ENCODE measurements at regions not wholly inside any gene's neighbourhood (a gene's known extent, or its start where the extent isn't known, plus 50 kb on each side); places are given as distances from the start of the nearest gene placed in this dataset.

DNA sequence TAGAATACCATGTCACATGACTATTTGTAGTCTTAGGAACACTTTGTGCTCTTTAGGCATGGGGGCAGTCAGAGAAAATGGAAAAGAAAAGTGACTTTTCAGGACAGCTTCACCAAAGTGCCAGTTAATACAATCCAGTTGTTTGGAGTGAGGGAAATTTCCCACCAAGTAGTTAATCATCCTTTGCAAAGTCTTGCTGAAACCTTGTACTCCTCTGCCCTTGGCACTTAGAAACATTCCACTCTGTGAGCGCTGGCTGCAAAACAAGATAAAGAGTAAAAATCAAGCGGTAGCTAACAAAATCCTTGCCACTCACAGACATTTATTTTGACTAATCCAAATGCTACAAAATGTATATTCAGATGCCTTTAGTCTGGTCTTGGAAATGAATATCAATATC lies 229.2 kb upstream of the HSF2 start (continued):
- TF ChIP-seq, protein P1, sequence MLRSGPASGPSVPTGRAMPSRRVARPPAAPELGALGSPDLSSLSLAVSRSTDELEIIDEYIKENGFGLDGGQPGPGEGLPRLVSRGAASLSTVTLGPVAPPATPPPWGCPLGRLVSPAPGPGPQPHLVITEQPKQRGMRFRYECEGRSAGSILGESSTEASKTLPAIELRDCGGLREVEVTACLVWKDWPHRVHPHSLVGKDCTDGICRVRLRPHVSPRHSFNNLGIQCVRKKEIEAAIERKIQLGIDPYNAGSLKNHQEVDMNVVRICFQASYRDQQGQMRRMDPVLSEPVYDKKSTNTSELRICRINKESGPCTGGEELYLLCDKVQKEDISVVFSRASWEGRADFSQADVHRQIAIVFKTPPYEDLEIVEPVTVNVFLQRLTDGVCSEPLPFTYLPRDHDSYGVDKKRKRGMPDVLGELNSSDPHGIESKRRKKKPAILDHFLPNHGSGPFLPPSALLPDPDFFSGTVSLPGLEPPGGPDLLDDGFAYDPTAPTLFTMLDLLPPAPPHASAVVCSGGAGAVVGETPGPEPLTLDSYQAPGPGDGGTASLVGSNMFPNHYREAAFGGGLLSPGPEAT (IDR thresholded peaks at IDR 0.05; ENCODE audit: low read depth) = no peak
- TF ChIP-seq, protein P2, sequence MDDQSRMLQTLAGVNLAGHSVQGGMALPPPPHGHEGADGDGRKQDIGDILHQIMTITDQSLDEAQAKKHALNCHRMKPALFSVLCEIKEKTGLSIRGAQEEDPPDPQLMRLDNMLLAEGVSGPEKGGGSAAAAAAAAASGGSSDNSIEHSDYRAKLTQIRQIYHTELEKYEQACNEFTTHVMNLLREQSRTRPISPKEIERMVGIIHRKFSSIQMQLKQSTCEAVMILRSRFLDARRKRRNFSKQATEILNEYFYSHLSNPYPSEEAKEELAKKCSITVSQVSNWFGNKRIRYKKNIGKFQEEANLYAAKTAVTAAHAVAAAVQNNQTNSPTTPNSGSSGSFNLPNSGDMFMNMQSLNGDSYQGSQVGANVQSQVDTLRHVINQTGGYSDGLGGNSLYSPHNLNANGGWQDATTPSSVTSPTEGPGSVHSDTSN (IDR thresholded peaks at IDR 0.05; ENCODE audit: insufficient replicate concordance, low read depth, low read length) = no peak
- TF ChIP-seq SMAD1 (IDR thresholded peaks at IDR 0.05; ENCODE audit: low read depth, partially characterized antibody) = no peak
- TF ChIP-seq FOXM1 (IDR thresholded peaks at IDR 0.05; ENCODE audit: low read depth, low read length) = no peak
- no peak for TF ChIP-seq ZZZ3 (IDR thresholded peaks at IDR 0.05; ENCODE audit: control insufficient read depth, insufficient read length, low read depth)
- no peak for TF ChIP-seq SIX5 (IDR thresholded peaks at IDR 0.05; ENCODE audit: low read depth, low read length, severe bottlenecking)

DNA sequence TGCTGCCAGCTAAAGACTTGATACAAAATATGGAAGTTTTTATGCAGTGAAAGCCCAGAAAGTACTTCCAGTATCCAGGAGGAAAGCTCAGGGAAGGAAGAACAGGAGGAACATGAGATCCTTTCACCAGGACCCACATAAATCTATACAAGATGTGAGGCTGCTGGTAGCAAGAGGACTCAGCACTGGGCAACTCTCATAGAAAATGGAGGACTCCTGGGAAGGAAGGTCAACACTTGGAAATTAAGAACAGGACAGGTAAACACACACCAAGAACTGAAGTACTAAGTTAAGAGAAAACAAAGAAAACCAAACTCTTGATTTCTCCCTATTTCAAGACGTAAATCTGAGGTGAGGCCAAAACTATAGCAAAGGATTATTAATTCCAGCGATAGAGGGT lies 220.5 kb upstream of the HSF2 start:
- ChIA-PET SMC1A (ENCODE audit: uncharacterized antibody, unreplicated experiment) (no interaction called here), POLR2A (no interaction called here), RAD21 (ENCODE audit: unreplicated experiment) (no interaction called here), CTCF (no interaction called here)
- BruUV-seq (replicated peaks) = no TSS peak
- H4K20me1 ChIP-seq (ENCODE audit: control insufficient read depth, insufficient read depth) = no peaks in the 10 kb centered on the region
- no peaks in the 10 kb centered on the region for H3K27me3 ChIP-seq (replicated peaks in 1 of 2; ENCODE audit: control insufficient read depth in 2 of 2, insufficient read depth in 2 of 2, low read length in 1 of 2)
- H3K4me2 ChIP-seq (ENCODE audit: control insufficient read depth, insufficient read depth) = no peak overlapping the region
- H2AFZ ChIP-seq (ENCODE audit: control insufficient read depth, low read depth, low read length) = no peak overlapping the region
- no peaks in the 10 kb centered on the region for H3K4me1 ChIP-seq (ENCODE audit: control insufficient read depth, insufficient read depth, low read length)
- no peak overlapping the region for H3K4me3 ChIP-seq
- H3K36me3 ChIP-seq (ENCODE audit: control insufficient read depth in 2 of 2, insufficient read depth in 2 of 2, low read length in 1 of 2) = no peaks in the 10 kb centered on the region
- no peak for ATAC-seq
- no peaks in the 10 kb centered on the region for H3K9me3 ChIP-seq (replicated peaks; ENCODE audit: control insufficient read depth, insufficient read depth, low read length)
- no peak for DNase-seq (ENCODE audit: low read depth, low spot score)
- WGBS (ENCODE audit: insufficient coverage, insufficient replicate concordance, low lambda C conversion rate, missing lambda C conversion rate) = 8% methylated on average over 2 of the region's 2 CpGs
- no peaks in the 10 kb centered on the region for H3K79me2 ChIP-seq (ENCODE audit: control insufficient read depth, insufficient read depth, low read length)
- in situ Hi-C loops (cut with MboI) (no loop called here), intact Hi-C loops (cut with micrococcal nuclease; ENCODE audit: unreplicated experiment) (no loop called here)
- FAIRE-seq = no peak
- no peak overlapping the region for H3K9ac ChIP-seq (ENCODE audit: control insufficient read depth, insufficient read depth, low read length)
- H3K27ac ChIP-seq (ENCODE audit: control insufficient read depth, insufficient read depth) = no peak overlapping the region
- TF ChIP-seq, protein P3, sequence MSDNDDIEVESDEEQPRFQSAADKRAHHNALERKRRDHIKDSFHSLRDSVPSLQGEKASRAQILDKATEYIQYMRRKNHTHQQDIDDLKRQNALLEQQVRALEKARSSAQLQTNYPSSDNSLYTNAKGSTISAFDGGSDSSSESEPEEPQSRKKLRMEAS (IDR thresholded peaks at IDR 0.05; ENCODE audit: low read depth, low read length) = no peak
- TF ChIP-seq STAT3 (IDR thresholded peaks at IDR 0.05; ENCODE audit: low read depth, low read length) (no peak), BCL11A (IDR thresholded peaks at IDR 0.05; ENCODE audit: low read depth, low read length) (no peak), MXI1 (IDR thresholded peaks at IDR 0.05; ENCODE audit: low read depth, low read length) (no peak), ZSCAN29 (IDR thresholded peaks at IDR 0.05) (no peak), EGR1 (IDR thresholded peaks at IDR 0.05; ENCODE audit: borderline replicate concordance in 1 of 2, low read depth in 2 of 2, low read length in 2 of 2) (no peak), BRCA1 (IDR thresholded peaks at IDR 0.05; ENCODE audit: low read depth, low read length) (no peak)
- TF ChIP-seq, protein P4, sequence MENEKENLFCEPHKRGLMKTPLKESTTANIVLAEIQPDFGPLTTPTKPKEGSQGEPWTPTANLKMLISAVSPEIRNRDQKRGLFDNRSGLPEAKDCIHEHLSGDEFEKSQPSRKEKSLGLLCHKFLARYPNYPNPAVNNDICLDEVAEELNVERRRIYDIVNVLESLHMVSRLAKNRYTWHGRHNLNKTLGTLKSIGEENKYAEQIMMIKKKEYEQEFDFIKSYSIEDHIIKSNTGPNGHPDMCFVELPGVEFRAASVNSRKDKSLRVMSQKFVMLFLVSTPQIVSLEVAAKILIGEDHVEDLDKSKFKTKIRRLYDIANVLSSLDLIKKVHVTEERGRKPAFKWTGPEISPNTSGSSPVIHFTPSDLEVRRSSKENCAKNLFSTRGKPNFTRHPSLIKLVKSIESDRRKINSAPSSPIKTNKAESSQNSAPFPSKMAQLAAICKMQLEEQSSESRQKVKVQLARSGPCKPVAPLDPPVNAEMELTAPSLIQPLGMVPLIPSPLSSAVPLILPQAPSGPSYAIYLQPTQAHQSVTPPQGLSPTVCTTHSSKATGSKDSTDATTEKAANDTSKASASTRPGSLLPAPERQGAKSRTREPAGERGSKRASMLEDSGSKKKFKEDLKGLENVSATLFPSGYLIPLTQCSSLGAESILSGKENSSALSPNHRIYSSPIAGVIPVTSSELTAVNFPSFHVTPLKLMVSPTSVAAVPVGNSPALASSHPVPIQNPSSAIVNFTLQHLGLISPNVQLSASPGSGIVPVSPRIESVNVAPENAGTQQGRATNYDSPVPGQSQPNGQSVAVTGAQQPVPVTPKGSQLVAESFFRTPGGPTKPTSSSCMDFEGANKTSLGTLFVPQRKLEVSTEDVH (IDR thresholded peaks at IDR 0.05; ENCODE audit: low read depth, partially characterized antibody) = no peak
- TF ChIP-seq, protein P5, sequence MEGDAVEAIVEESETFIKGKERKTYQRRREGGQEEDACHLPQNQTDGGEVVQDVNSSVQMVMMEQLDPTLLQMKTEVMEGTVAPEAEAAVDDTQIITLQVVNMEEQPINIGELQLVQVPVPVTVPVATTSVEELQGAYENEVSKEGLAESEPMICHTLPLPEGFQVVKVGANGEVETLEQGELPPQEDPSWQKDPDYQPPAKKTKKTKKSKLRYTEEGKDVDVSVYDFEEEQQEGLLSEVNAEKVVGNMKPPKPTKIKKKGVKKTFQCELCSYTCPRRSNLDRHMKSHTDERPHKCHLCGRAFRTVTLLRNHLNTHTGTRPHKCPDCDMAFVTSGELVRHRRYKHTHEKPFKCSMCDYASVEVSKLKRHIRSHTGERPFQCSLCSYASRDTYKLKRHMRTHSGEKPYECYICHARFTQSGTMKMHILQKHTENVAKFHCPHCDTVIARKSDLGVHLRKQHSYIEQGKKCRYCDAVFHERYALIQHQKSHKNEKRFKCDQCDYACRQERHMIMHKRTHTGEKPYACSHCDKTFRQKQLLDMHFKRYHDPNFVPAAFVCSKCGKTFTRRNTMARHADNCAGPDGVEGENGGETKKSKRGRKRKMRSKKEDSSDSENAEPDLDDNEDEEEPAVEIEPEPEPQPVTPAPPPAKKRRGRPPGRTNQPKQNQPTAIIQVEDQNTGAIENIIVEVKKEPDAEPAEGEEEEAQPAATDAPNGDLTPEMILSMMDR (IDR thresholded peaks at IDR 0.05 in 2 of 3, conservative IDR thresholded peaks at IDR 0.05 in 1 of 3; ENCODE audit: control insufficient read depth in 2 of 3, extremely low read depth in 1 of 3, insufficient read depth in 1 of 3, low read depth in 3 of 3, low read length in 3 of 3) = no peak

All from GM12878 (cell line).